ENCODE measurements at regions not wholly inside any gene's neighbourhood (a gene's known extent, or its start where the extent isn't known, plus 50 kb on each side); places are given as distances from the start of the nearest gene placed in this dataset.

DNA sequence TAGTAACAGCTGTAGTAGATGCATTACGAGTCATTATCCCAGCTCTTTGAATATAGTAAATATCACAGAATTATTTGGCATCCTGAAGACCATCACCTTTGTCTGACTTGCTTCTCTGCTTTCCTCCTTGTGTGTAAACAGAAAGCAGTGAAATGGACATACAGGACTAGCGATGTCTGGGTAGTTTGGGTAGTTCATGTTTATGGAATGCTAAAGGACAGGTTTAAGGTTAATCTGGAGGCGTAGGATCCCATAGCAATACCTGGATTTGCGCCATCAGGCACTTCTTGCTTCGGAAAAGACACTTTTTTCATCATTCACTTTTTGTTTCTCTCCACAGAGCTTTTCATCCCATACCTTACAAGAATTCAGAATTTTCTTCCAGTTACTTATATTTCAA lies 232.2 kb downstream of the GPAT3 start:
- ChIA-PET CTCF (interaction anchor here (1.3 to 1.4 kb wide), 2 partner anchors 10 kb away, joined by 3 to 5 read pairs; no protein-coding TSS in a partner anchor), POLR2A (no interaction called here)
- Histone ChIP-seq H3K27me3 (ENCODE audit: control insufficient read depth in 2 of 2, insufficient read depth in 2 of 2, low read length in 2 of 2) (peaks cover 0 to 2% of the 10 kb centered on the region in 2 experiments), H3K4me3 (replicated peaks in 1 of 3; ENCODE audit: insufficient read depth in 1 of 3, low read depth in 1 of 3, low read length in 3 of 3) (no peak overlapping the region), H3K9me3 (replicated peaks; ENCODE audit: control insufficient read depth, insufficient read depth, low read length) (no peaks in the 10 kb centered on the region), H3K36me3 (ENCODE audit: control insufficient read depth in 2 of 2, extremely low read depth in 1 of 2, insufficient read depth in 2 of 2, low read length in 2 of 2) (no peaks in the 10 kb centered on the region), H3K27ac (ENCODE audit: insufficient read depth, low read depth, low read length) (no peak overlapping the region), H3K4me2 (ENCODE audit: insufficient read depth, low read length) (no peak overlapping the region), H3K9me1 (replicated peaks; ENCODE audit: control insufficient read depth, extremely low read depth, insufficient read depth, low read length) (no peaks in the 10 kb centered on the region), H4K20me1 (replicated peaks; ENCODE audit: control insufficient read depth, extremely low read depth, insufficient read depth, low read length) (no peaks in the 10 kb centered on the region), H3K79me2 (ENCODE audit: control insufficient read depth, insufficient read depth, low read length) (no peaks in the 10 kb centered on the region), H3K9ac (replicated peaks; ENCODE audit: extremely low read depth, insufficient read depth, low read length) (no peak overlapping the region), H2AFZ (ENCODE audit: low read depth, low read length) (no peak overlapping the region), H3K4me1 (ENCODE audit: control insufficient read depth, extremely low read depth, insufficient read depth, low read length) (no peaks in the 10 kb centered on the region)
- no peak for FAIRE-seq
- no TSS peak for BruUV-seq (replicated peaks)
- DNase-seq (ENCODE audit: low read depth, low spot score): no peak
- dilution Hi-C loops (cut with MboI; ENCODE audit: extremely low pct_ligation_motif_present, low sequenced_read_pairs) (no loop called here), intact Hi-C loops (cut with micrococcal nuclease) (no loop called here)
- TF ChIP-seq FOS (IDR thresholded peaks at IDR 0.05; ENCODE audit: borderline replicate concordance, insufficient read depth, low read length): no peak
- TF ChIP-seq POLR2AphosphoS5 (IDR thresholded peaks at IDR 0.05; ENCODE audit: insufficient read depth, low read depth, low read length): no peak
- no peak for TF ChIP-seq POLR2A (IDR thresholded peaks at IDR 0.05; ENCODE audit: low read depth, low read length)
- no peak for TF ChIP-seq GATA2 (IDR thresholded peaks at IDR 0.05; ENCODE audit: insufficient read depth, insufficient read length, low read depth, low read length)
- TF ChIP-seq, protein P1, sequence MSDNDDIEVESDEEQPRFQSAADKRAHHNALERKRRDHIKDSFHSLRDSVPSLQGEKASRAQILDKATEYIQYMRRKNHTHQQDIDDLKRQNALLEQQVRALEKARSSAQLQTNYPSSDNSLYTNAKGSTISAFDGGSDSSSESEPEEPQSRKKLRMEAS (IDR thresholded peaks at IDR 0.05; ENCODE audit: insufficient read depth, insufficient read length): no peak

DNA sequence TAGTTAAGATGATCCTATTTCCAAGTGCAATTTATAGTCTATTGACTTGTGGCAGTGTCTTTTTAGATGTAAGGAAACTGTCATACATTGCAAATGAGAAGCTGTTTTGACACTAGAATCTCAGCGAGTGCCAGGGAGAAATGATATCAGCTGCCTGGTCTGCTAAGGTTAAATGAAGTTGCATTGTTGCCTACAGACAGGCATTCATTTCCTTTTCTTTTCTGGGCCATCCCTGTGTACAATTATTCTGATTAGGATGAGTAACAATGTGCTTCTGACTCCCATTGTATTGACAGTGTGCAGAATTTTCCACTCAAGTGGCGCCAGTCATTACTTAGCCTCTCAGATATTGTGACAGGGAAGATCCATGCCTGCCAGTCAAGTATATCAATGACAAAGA lies 231.2 kb downstream of the GPAT3 start:
- DNase-seq (ENCODE audit: low read depth, low spot score): no peak
- no TSS peak for BruUV-seq (replicated peaks)
- Histone ChIP-seq H2AFZ (ENCODE audit: low read depth, low read length) (no peak overlapping the region), H3K79me2 (ENCODE audit: control insufficient read depth, insufficient read depth, low read length) (no peaks in the 10 kb centered on the region), H4K20me1 (replicated peaks; ENCODE audit: control insufficient read depth, extremely low read depth, insufficient read depth, low read length) (no peaks in the 10 kb centered on the region), H3K9me1 (replicated peaks; ENCODE audit: control insufficient read depth, extremely low read depth, insufficient read depth, low read length) (no peaks in the 10 kb centered on the region), H3K27ac (ENCODE audit: insufficient read depth, low read depth, low read length) (no peak overlapping the region), H3K4me3 (replicated peaks in 1 of 3; ENCODE audit: insufficient read depth in 1 of 3, low read depth in 1 of 3, low read length in 3 of 3) (no peak overlapping the region), H3K4me1 (ENCODE audit: control insufficient read depth, extremely low read depth, insufficient read depth, low read length) (no peaks in the 10 kb centered on the region), H3K27me3 (ENCODE audit: control insufficient read depth in 2 of 2, insufficient read depth in 2 of 2, low read length in 2 of 2) (peaks cover 0 to 2% of the 10 kb centered on the region in 2 experiments), H3K9ac (replicated peaks; ENCODE audit: extremely low read depth, insufficient read depth, low read length) (no peak overlapping the region), H3K9me3 (replicated peaks; ENCODE audit: control insufficient read depth, insufficient read depth, low read length) (no peaks in the 10 kb centered on the region), H3K36me3 (ENCODE audit: control insufficient read depth in 2 of 2, extremely low read depth in 1 of 2, insufficient read depth in 2 of 2, low read length in 2 of 2) (no peaks in the 10 kb centered on the region), H3K4me2 (ENCODE audit: insufficient read depth, low read length) (no peak overlapping the region)
- dilution Hi-C loops (cut with MboI; ENCODE audit: extremely low pct_ligation_motif_present, low sequenced_read_pairs) (no loop called here), intact Hi-C loops (cut with micrococcal nuclease) (no loop called here)
- TF ChIP-seq MYC (IDR thresholded peaks at IDR 0.05; ENCODE audit: low read depth, low read length): no peak
- no peak for TF ChIP-seq POLR2A (IDR thresholded peaks at IDR 0.05; ENCODE audit: low read depth, low read length)
- TF ChIP-seq, protein P1 (IDR thresholded peaks at IDR 0.05; ENCODE audit: insufficient read depth, insufficient read length): no peak
- TF ChIP-seq POLR2AphosphoS5 (IDR thresholded peaks at IDR 0.05; ENCODE audit: insufficient read depth, low read depth, low read length): no peak
- no peak for TF ChIP-seq FOS (IDR thresholded peaks at IDR 0.05; ENCODE audit: borderline replicate concordance, insufficient read depth, low read length)
- TF ChIP-seq CTCF (IDR thresholded peaks at IDR 0.05; ENCODE audit: extremely low read depth in 1 of 2, insufficient read depth in 1 of 2, low read depth in 1 of 2, low read length in 2 of 2): no peak
- TF ChIP-seq EZH2 (IDR thresholded peaks at IDR 0.05; ENCODE audit: borderline replicate concordance, low read depth, low read length, severe bottlenecking): no peak
- TF ChIP-seq GATA2 (IDR thresholded peaks at IDR 0.05; ENCODE audit: insufficient read depth, insufficient read length, low read depth, low read length): no peak
- no peak for TF ChIP-seq JUN (IDR thresholded peaks at IDR 0.05; ENCODE audit: borderline replicate concordance, insufficient read depth, insufficient read length, low read depth)
- no peak for FAIRE-seq
- ChIA-PET CTCF (no interaction called here), POLR2A (no interaction called here)
